A549 (cell line): ENCODE measurements at regions not wholly inside any gene's neighbourhood (a gene's known extent, or its start where the extent isn't known, plus 50 kb on each side); places are given as distances from the start of the nearest gene placed in this dataset.

Source experiments
- ATAC-seq, 2 experiments: fragments of 200-7000 bp in 1 of 2; fragments of >200 bp in 1 of 2; cut with Nextera tagmentation in 1 of 2; cut with Tn5 transposase in 1 of 2; 3 replicates each; pipeline versions ENCODE4 v1.8.0 to v1.9.1; 2018 to 2020; ENCODE audit warnings: mild to moderate bottlenecking in 1 of 2, moderate library complexity in 1 of 2
- CTCF ChIA-PET: fragments of 300-600 bp; sonication (Branson Sonifier 250); formaldehyde crosslinking; extraction: SDS; loops from one replicate; lab custom pipeline; 2021; ENCODE audit warnings: antibody characterized with exemption, inconsistent platforms; lab: Yijun Ruan, JAX
- POLR2A ChIA-PET: fragments of 350-600 bp; formaldehyde crosslinking; extraction: SDS; loops from one replicate; lab custom pipeline; 2021; ENCODE audit warnings: antibody characterized with exemption, inconsistent platforms; lab: Yijun Ruan, JAX
- DNase-seq, 2 experiments: peaks; one replicate each; pipeline versions ENCODE4 v3.0.0 to v3.0.0-alpha.2; 2011 to 2016; ENCODE audit warnings: low read depth in 1 of 2, low spot score in 1 of 2
- FAIRE-seq: peaks from 2 replicates; lab custom pipeline; 2011; peaks lifted over from hg19 to GRCh38; lab: Jason Lieb, UNC
- H3K27ac ChIP-seq, 2 experiments: fragments of >200 bp; sonication (Bioruptor Twin); formaldehyde crosslinking; 3 replicates each; pipeline ENCODE4 v1.5.1; 2016 to 2017
- H3K4me1 ChIP-seq: fragments of >200 bp; sonication (Bioruptor Twin); formaldehyde crosslinking; 3 replicates; pipeline ENCODE4 v1.6.1; 2016
- H3K4me2 ChIP-seq: fragments of >200 bp; sonication (Bioruptor Twin); formaldehyde crosslinking; 3 replicates; pipeline ENCODE4 v1.6.1; 2016
- H3K4me3 ChIP-seq: fragments of >200 bp; sonication (Bioruptor Twin); formaldehyde crosslinking; 3 replicates; pipeline ENCODE4 v1.5.1; 2016
- H3K9me3 ChIP-seq: fragments of >200 bp; sonication (Bioruptor Twin); formaldehyde crosslinking; 3 replicates; pipeline ENCODE4 v1.6.1; 2016
- BCL3 ChIP-seq: fragments of >200 bp; sonication (Bioruptor Twin); formaldehyde crosslinking; IDR thresholded peaks from 3 replicates; pipeline ENCODE4 v1.6.1; 2016
- BHLHE40 ChIP-seq: IDR thresholded peaks from 2 replicates; pipeline ENCODE4 v1.6.1; 2012; ENCODE audit warnings: low read depth, low read length, inconsistent platforms
- CBX8 ChIP-seq: fragments of 200-600 bp; sonication (generic); IDR thresholded peaks from 2 replicates; pipeline ENCODE4 v1.6.1; 2016
- EHF ChIP-seq: fragments of 250-450 bp; sonication (Bioruptor Pico); IDR thresholded peaks from 2 replicates; pipeline ENCODE4 v1.5.0; 2020; ENCODE audit warnings: mild to moderate bottlenecking
- EHMT2 ChIP-seq: fragments of 200-600 bp; sonication (generic); IDR thresholded peaks from 2 replicates; pipeline ENCODE4 v1.6.1; 2016; ENCODE audit warnings: antibody characterized with exemption, low read depth, mild to moderate bottlenecking, moderate library complexity
- FOSB ChIP-seq: fragments of 250-450 bp; sonication (Bioruptor Pico); IDR thresholded peaks from 2 replicates; pipeline ENCODE4 v1.5.0; 2020; ENCODE audit warnings: mild to moderate bottlenecking, moderate library complexity
- FOSL2 ChIP-seq, 2 experiments: fragments of 450-650 bp in 1 of 2; fragments of >200 bp in 1 of 2; sonication (Bioruptor Twin) in 1 of 2; formaldehyde crosslinking; IDR thresholded peaks; 2 replicates each; pipeline versions ENCODE4 v1.5.0 to v1.6.1; 2016 to 2020; ENCODE audit warnings: mild to moderate bottlenecking in 1 of 2, moderate library complexity in 1 of 2
- GATA3 ChIP-seq: IDR thresholded peaks from 2 replicates; pipeline ENCODE4 v1.6.1; 2012; ENCODE audit warnings: borderline replicate concordance
- HOXA7 ChIP-seq: fragments of 250-450 bp; sonication (Bioruptor Pico); IDR thresholded peaks from 2 replicates; pipeline ENCODE4 v1.5.0; 2020; ENCODE audit warnings: mild to moderate bottlenecking, moderate library complexity
- NR3C1 ChIP-seq: fragments of >200 bp; sonication (Bioruptor Twin); formaldehyde crosslinking; IDR thresholded peaks from 3 replicates; pipeline ENCODE4 v1.6.1; 2017
- POLR2A ChIP-seq: IDR thresholded peaks from 2 replicates; pipeline ENCODE4 v1.6.1; 2012; ENCODE audit warnings: mild to moderate bottlenecking, low read length
- RAD21 ChIP-seq, 2 experiments: fragments of >200 bp in 1 of 2; sonication (Bioruptor Twin) in 1 of 2; formaldehyde crosslinking in 1 of 2; IDR thresholded peaks in 1 of 2; conservative IDR thresholded peaks in 1 of 2; 2 replicates in 1 of 2; 3 replicates in 1 of 2; pipeline ENCODE4 v1.6.1; 2012 to 2018; ENCODE audit warnings: inconsistent platforms in 1 of 2
- SMC3 ChIP-seq: fragments of >200 bp; sonication (Bioruptor Twin); formaldehyde crosslinking; IDR thresholded peaks from 3 replicates; pipeline ENCODE4 v1.6.1; 2018; ENCODE audit warnings: inconsistent platforms
- ZC3H11A ChIP-seq: fragments of 450-650 bp; IDR thresholded peaks from 2 replicates; pipeline ENCODE4 v1.6.1; 2014; ENCODE audit warnings: antibody characterized with exemption, mild to moderate bottlenecking
- ZFP36 ChIP-seq: fragments of 450-650 bp; IDR thresholded peaks from 2 replicates; pipeline ENCODE4 v1.6.1; 2014; ENCODE audit warnings: borderline replicate concordance; ENCODE audit not compliant: partially characterized antibody
- WGBS: methylation state at CpG from one replicate; pipeline ENCODE4 v1.1.6; 2017; ENCODE audit errors: missing lambda C conversion rate; 5-methylcytosine and 5-hydroxymethylcytosine counted together
- TF ChIP-seq, protein P1 (sequence below): fragments of >200 bp; sonication (Bioruptor Twin); formaldehyde crosslinking; IDR thresholded peaks from 2 replicates; pipeline ENCODE4 v1.6.1; 2016
- TF ChIP-seq, protein P2 (sequence below): fragments of 150-350 bp; IDR thresholded peaks from 2 replicates; pipeline ENCODE4 v1.6.1; 2014; ENCODE audit warnings: low read depth, mild to moderate bottlenecking, low read length
- TF ChIP-seq, protein P3 (sequence below): fragments of 250-450 bp; sonication (Bioruptor Pico); IDR thresholded peaks from 2 replicates; pipeline ENCODE4 v1.5.0; 2020; ENCODE audit warnings: low read depth, mild to moderate bottlenecking, moderate library complexity
- TF ChIP-seq, protein P4 (sequence below): fragments of 200-600 bp; sonication (generic); IDR thresholded peaks from 2 replicates; pipeline ENCODE4 v1.6.1; 2016; ENCODE audit warnings: antibody characterized with exemption, mild to moderate bottlenecking, moderate library complexity

DNA sequence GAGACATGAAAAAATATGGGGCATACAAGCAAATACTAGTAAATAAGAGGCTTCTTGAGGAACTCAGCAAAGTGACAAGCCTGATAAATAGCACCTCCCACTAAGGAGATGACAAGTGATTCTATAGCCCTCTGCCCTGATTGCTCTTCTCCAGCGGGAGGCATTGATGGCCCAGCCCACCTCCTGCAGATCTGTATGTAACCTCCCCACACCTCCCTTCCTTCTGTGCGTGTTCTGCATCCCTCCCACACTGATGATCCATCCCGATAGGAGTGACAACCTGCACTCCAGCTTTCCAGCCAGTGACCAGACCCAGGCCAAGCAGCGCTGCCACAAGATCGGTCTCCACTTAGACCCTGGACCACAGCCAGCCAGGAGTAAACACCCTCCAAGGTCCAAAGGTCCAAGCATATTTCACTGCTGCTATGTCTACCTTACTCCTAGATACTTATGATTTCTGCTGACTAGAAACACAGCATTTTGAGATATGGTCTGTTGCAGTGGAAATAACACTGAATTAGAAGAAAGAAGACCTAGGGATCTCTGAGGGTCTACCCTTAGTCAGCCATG lies 176.1 kb downstream of the BRINP2 start:
- POLR2A ChIA-PET: no interaction called here
- ATAC-seq: no peak
- H3K9me3 ChIP-seq: no peaks in the 10 kb centered on the region
- TF ChIP-seq, protein P1, sequence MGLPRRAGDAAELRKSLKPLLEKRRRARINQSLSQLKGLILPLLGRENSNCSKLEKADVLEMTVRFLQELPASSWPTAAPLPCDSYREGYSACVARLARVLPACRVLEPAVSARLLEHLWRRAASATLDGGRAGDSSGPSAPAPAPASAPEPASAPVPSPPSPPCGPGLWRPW: no peak
- no peak for TF ChIP-seq NR3C1
- TF ChIP-seq, protein P2, sequence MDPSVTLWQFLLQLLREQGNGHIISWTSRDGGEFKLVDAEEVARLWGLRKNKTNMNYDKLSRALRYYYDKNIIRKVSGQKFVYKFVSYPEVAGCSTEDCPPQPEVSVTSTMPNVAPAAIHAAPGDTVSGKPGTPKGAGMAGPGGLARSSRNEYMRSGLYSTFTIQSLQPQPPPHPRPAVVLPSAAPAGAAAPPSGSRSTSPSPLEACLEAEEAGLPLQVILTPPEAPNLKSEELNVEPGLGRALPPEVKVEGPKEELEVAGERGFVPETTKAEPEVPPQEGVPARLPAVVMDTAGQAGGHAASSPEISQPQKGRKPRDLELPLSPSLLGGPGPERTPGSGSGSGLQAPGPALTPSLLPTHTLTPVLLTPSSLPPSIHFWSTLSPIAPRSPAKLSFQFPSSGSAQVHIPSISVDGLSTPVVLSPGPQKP: no peak
- no peak for TF ChIP-seq CBX8
- no peak for TF ChIP-seq GATA3
- TF ChIP-seq BCL3: no peak
- TF ChIP-seq, all 56 proteins: peak for 0
- H3K27ac ChIP-seq: no peak overlapping the region
- CTCF ChIA-PET: interaction anchor here (0.9 kb wide), 1 partner anchor 9 kb away, joined by 3 read pairs; no protein-coding TSS in a partner anchor
- FAIRE-seq (no peak), DNase-seq (no peak)
- no peaks in the 10 kb centered on the region for H3K4me1 ChIP-seq
- H3K4me2 ChIP-seq: no peak overlapping the region
- H3K4me3 ChIP-seq: no peak overlapping the region
- WGBS: 10% methylated on average over 5 of the region's 5 CpGs

- no peaks in the 10 kb centered on the region for H3K4me1 ChIP-seq
- no peak; a peak in 1 of 6 replicates for ATAC-seq
- ChIA-PET POLR2A (no interaction called here), CTCF (interaction anchor here (1.3 kb wide), 1 partner anchor 10 kb away, joined by 3 read pairs; no protein-coding TSS in a partner anchor)
- H3K27ac ChIP-seq: no peak overlapping the region
- no peak overlapping the region for H3K4me3 ChIP-seq
- no peak for TF ChIP-seq RAD21 (conservative IDR thresholded peaks at IDR 0.05 in 1 of 2, IDR thresholded peaks at IDR 0.05 in 1 of 2)
- no peak for TF ChIP-seq POLR2A
- TF ChIP-seq EHF (CRISPR knock-in tag): no peak
- TF ChIP-seq, protein P3, sequence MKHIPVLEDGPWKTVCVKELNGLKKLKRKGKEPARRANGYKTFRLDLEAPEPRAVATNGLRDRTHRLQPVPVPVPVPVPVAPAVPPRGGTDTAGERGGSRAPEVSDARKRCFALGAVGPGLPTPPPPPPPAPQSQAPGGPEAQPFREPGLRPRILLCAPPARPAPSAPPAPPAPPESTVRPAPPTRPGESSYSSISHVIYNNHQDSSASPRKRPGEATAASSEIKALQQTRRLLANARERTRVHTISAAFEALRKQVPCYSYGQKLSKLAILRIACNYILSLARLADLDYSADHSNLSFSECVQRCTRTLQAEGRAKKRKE (CRISPR knock-in tag): no peak
- no peak for TF ChIP-seq EHMT2
- TF ChIP-seq FOSL2 (IDR thresholded peaks at IDR 0.05): no peak
- no peak for TF ChIP-seq FOSL2 (CRISPR knock-in tag; IDR thresholded peaks at IDR 0.05)
- no peak for TF ChIP-seq BHLHE40
- no peak for TF ChIP-seq FOSB
- no peak for TF ChIP-seq SMC3
- TF ChIP-seq ZC3H11A: no peak
- TF ChIP-seq BCL3: no peak
- no peak for TF ChIP-seq HOXA7 (CRISPR knock-in tag)
- TF ChIP-seq ZFP36: no peak
- TF ChIP-seq, protein P4, sequence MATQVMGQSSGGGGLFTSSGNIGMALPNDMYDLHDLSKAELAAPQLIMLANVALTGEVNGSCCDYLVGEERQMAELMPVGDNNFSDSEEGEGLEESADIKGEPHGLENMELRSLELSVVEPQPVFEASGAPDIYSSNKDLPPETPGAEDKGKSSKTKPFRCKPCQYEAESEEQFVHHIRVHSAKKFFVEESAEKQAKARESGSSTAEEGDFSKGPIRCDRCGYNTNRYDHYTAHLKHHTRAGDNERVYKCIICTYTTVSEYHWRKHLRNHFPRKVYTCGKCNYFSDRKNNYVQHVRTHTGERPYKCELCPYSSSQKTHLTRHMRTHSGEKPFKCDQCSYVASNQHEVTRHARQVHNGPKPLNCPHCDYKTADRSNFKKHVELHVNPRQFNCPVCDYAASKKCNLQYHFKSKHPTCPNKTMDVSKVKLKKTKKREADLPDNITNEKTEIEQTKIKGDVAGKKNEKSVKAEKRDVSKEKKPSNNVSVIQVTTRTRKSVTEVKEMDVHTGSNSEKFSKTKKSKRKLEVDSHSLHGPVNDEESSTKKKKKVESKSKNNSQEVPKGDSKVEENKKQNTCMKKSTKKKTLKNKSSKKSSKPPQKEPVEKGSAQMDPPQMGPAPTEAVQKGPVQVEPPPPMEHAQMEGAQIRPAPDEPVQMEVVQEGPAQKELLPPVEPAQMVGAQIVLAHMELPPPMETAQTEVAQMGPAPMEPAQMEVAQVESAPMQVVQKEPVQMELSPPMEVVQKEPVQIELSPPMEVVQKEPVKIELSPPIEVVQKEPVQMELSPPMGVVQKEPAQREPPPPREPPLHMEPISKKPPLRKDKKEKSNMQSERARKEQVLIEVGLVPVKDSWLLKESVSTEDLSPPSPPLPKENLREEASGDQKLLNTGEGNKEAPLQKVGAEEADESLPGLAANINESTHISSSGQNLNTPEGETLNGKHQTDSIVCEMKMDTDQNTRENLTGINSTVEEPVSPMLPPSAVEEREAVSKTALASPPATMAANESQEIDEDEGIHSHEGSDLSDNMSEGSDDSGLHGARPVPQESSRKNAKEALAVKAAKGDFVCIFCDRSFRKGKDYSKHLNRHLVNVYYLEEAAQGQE: no peak
- no peaks in the 10 kb centered on the region for H3K9me3 ChIP-seq
- no peak for DNase-seq
- 32% methylated on average over 5 of the region's 5 CpGs for WGBS
- no peak for FAIRE-seq
- H3K4me2 ChIP-seq: no peak overlapping the region
Measured at GRCh38 chr1:177343445-177343844, 172.7 kb downstream of the BRINP2 start.
